GM12865 (cell line): ENCODE measurements at regions not wholly inside any gene's neighbourhood (a gene's known extent, or its start where the extent isn't known, plus 50 kb on each side); places are given as distances from the start of the nearest gene placed in this dataset.

Experiments used
- DNase-seq: peaks from one replicate; pipeline ENCODE4 v3.0.0; 2010; ENCODE audit warnings: low read depth
- H3K4me3 ChIP-seq: 2 replicates; pipeline ENCODE4 v1.5.1; 2011; ENCODE audit warnings: mild to moderate bottlenecking, low read depth, low read length, control low read depth
- CTCF ChIP-seq: IDR thresholded peaks from 2 replicates; pipeline ENCODE4 v1.5.1; 2011; ENCODE audit warnings: low read length, control low read depth, low read depth, inconsistent platforms; ENCODE audit not compliant: insufficient read depth; ENCODE audit errors: missing control alignments

GRCh38 chr11:134480136-134480712 lies 68.2 kb upstream of the B3GAT1 start:
- TF ChIP-seq CTCF, result no peak
- DNase-seq, result no peak

GRCh38 chr11:134479206-134480135 lies 67.4 kb upstream of the B3GAT1 start:
- no peak overlapping the region for H3K4me3 ChIP-seq
- DNase-seq, result no peak
- no peak for TF ChIP-seq CTCF

More at GRCh38 chr11:134480136-134480712, 68.2 kb upstream of the B3GAT1 start:
- no peak overlapping the region for H3K4me3 ChIP-seq

GRCh38 chr11:134478611-134479010 lies 66.6 kb upstream of the B3GAT1 start:
- TF ChIP-seq CTCF, result no peak
- DNase-seq, result no peak
- H3K4me3 ChIP-seq, result no peak overlapping the region

- no peak for TF ChIP-seq CTCF
- no peak for DNase-seq
- H3K4me3 ChIP-seq, result no peak overlapping the region
Measured at GRCh38 chr11:134478176-134478575, 66.1 kb upstream of the B3GAT1 start.

GRCh38 chr11:134477486-134477885 lies 65.4 kb upstream of the B3GAT1 start:
- no peak for DNase-seq
- no peak overlapping the region for H3K4me3 ChIP-seq
- TF ChIP-seq CTCF, result no peak

GRCh38 chr11:134476435-134477021 lies 64.5 kb upstream of the B3GAT1 start:
- H3K4me3 ChIP-seq, result no peak overlapping the region
- DNase-seq, result no peak
- no peak for TF ChIP-seq CTCF

GRCh38 chr11:134475951-134476350 lies 63.9 kb upstream of the B3GAT1 start:
- no peak for DNase-seq
- H3K4me3 ChIP-seq, result no peak overlapping the region
- no peak for TF ChIP-seq CTCF
